IMR-90 (cell line): ENCODE measurements at regions not wholly inside any gene's neighbourhood (a gene's known extent, or its start where the extent isn't known, plus 50 kb on each side); places are given as distances from the start of the nearest gene placed in this dataset.

Experiments
- ATAC-seq: fragments of 200-7000 bp; cut with Tn5 transposase; 2 replicates; pipeline ENCODE4 v1.9.1; 2020; ENCODE audit warnings: low read depth, mild to moderate bottlenecking, moderate library complexity
- BruUV-seq: library from RNA; stranded (reverse); fragments of 400-500 nt; replicated peaks from 2 replicates; lab custom pipeline; 2021; lab: Mats Ljungman, UMichigan
- CTCF ChIA-PET: fragments of 300-600 bp; formaldehyde crosslinking; extraction: SDS; loops from one replicate; lab custom pipeline; 2021; ENCODE audit warnings: antibody characterized with exemption; lab: Yijun Ruan, JAX
- POLR2A ChIA-PET: fragments of 300-600 bp; sonication (Branson Sonifier 250); formaldehyde crosslinking; loops from one replicate; lab custom pipeline; 2022; ENCODE audit warnings: antibody characterized with exemption; ENCODE audit not compliant: unreplicated experiment; lab: Charles Lee
- DNase-seq: peaks from one replicate; pipeline ENCODE4 v3.0.0; 2013
- H2AFZ ChIP-seq: replicated peaks from 2 replicates; pipeline ENCODE3; 2013; ENCODE audit warnings: low read length, mild to moderate bottlenecking; ENCODE audit not compliant: poor library complexity
- H2AK5ac ChIP-seq: 2 replicates; pipeline ENCODE4 v1.6.1; 2013; ENCODE audit warnings: low read depth, low read length, inconsistent platforms
- H2AK9ac ChIP-seq: replicated peaks from 2 replicates; pipeline ENCODE3; 2013; ENCODE audit warnings: mild to moderate bottlenecking, low read depth, low read length, moderate library complexity; ENCODE audit not compliant: poor library complexity
- H2BK120ac ChIP-seq: 2 replicates; pipeline ENCODE4 v1.6.1; 2013; ENCODE audit warnings: low read depth, low read length, inconsistent platforms
- H2BK15ac ChIP-seq: 3 replicates; pipeline ENCODE4 v1.6.1; 2013; ENCODE audit warnings: low read depth, low read length, inconsistent platforms
- H2BK20ac ChIP-seq: 2 replicates; pipeline ENCODE4 v1.6.1; 2013; ENCODE audit warnings: low read depth, mild to moderate bottlenecking, inconsistent platforms, low read length, moderate library complexity
- H2BK5ac ChIP-seq: 2 replicates; pipeline ENCODE4 v1.6.1; 2013; ENCODE audit warnings: mild to moderate bottlenecking, low read depth, low read length, inconsistent platforms; ENCODE audit not compliant: poor library complexity, severe bottlenecking
- H3K14ac ChIP-seq: replicated peaks from 2 replicates; pipeline ENCODE4 v1.6.1; 2013; ENCODE audit warnings: low read depth, low read length, inconsistent platforms
- H3K18ac ChIP-seq: 2 replicates; pipeline ENCODE4 v1.6.1; 2013; ENCODE audit warnings: low read depth, low read length, control low read depth
- H3K23ac ChIP-seq: 2 replicates; pipeline ENCODE4 v1.6.1; 2013; ENCODE audit warnings: low read depth, low read length, inconsistent platforms
- H3K27ac ChIP-seq: 2 replicates; pipeline ENCODE4 v1.5.1; 2013; ENCODE audit warnings: mild to moderate bottlenecking, control low read depth, low read length; ENCODE audit not compliant: insufficient read depth
- H3K27me3 ChIP-seq: 2 replicates; pipeline ENCODE4 v1.6.1; 2013; ENCODE audit warnings: low read length; ENCODE audit not compliant: control insufficient read depth, insufficient read depth
- H3K36me3 ChIP-seq: 2 replicates; pipeline ENCODE4 v1.6.1; 2013; ENCODE audit warnings: low read length, mixed read lengths; ENCODE audit not compliant: control insufficient read depth, insufficient read depth
- H3K4ac ChIP-seq: 2 replicates; pipeline ENCODE4 v1.6.1; 2013; ENCODE audit warnings: low read depth, low read length, inconsistent platforms
- H3K4me1 ChIP-seq: 2 replicates; pipeline ENCODE4 v1.6.1; 2013; ENCODE audit warnings: low read length, mixed read lengths; ENCODE audit not compliant: control insufficient read depth, insufficient read depth
- H3K4me2 ChIP-seq: 2 replicates; pipeline ENCODE4 v1.6.1; 2013; ENCODE audit warnings: low read depth, mild to moderate bottlenecking, control low read depth, low read length, moderate library complexity
- H3K4me3 ChIP-seq: 2 replicates; pipeline ENCODE4 v1.5.1; 2013; ENCODE audit warnings: low read depth, mild to moderate bottlenecking, control low read depth, low read length, moderate library complexity; ENCODE audit not compliant: insufficient read depth
- H3K56ac ChIP-seq: 2 replicates; pipeline ENCODE4 v1.6.1; 2013; ENCODE audit warnings: low read length, inconsistent platforms; ENCODE audit not compliant: insufficient read depth; ENCODE audit errors: extremely low read depth
- H3K79me1 ChIP-seq, 2 experiments: 2 replicates each; pipeline ENCODE4 v1.6.1; 2013; ENCODE audit warnings: low read length in 2 of 2, inconsistent platforms in 1 of 2, low read depth in 1 of 2
- H3K9ac ChIP-seq: 2 replicates; pipeline ENCODE4 v1.6.1; 2013; ENCODE audit warnings: low read depth, low read length, control low read depth
- H3K9me1 ChIP-seq: 2 replicates; pipeline ENCODE4 v1.6.1; 2013; ENCODE audit warnings: low read length, inconsistent platforms; ENCODE audit not compliant: insufficient read depth
- H3K9me3 ChIP-seq: 2 replicates; pipeline ENCODE4 v1.6.1; 2013; ENCODE audit warnings: low read length; ENCODE audit not compliant: control insufficient read depth, insufficient read depth
- H4K20me1 ChIP-seq: 2 replicates; pipeline ENCODE4 v1.6.1; 2013; ENCODE audit warnings: low read length, inconsistent platforms; ENCODE audit not compliant: insufficient read depth
- H4K5ac ChIP-seq: 2 replicates; pipeline ENCODE4 v1.6.1; 2013; ENCODE audit warnings: mild to moderate bottlenecking, low read depth, low read length, control low read depth
- H4K8ac ChIP-seq, 2 experiments: 2 replicates each; pipeline ENCODE4 v1.6.1; 2013; ENCODE audit warnings: low read depth in 2 of 2, low read length in 2 of 2, control low read depth in 1 of 2, inconsistent platforms in 1 of 2
- H4K91ac ChIP-seq: 2 replicates; pipeline ENCODE4 v1.6.1; 2013; ENCODE audit warnings: low read depth, low read length, inconsistent platforms; ENCODE audit not compliant: insufficient read depth
- CHD1 ChIP-seq: IDR thresholded peaks from 2 replicates; pipeline ENCODE4 v1.6.1; 2012; ENCODE audit warnings: low read depth, low read length, improper control_type of control experiment
- ELK1 ChIP-seq: fragments of 150-350 bp; IDR thresholded peaks from 2 replicates; pipeline ENCODE4 v1.6.1; 2016; ENCODE audit warnings: low read depth, mild to moderate bottlenecking, low read length, moderate library complexity, borderline replicate concordance
- FOS ChIP-seq: fragments of 150-350 bp; IDR thresholded peaks from 2 replicates; pipeline ENCODE4 v1.6.1; 2016; ENCODE audit warnings: low read depth, low read length
- MAFK ChIP-seq: IDR thresholded peaks from 2 replicates; pipeline ENCODE4 v1.6.1; 2012; ENCODE audit warnings: low read depth, low read length, improper control_type of control experiment
- MXI1 ChIP-seq: IDR thresholded peaks from 2 replicates; pipeline ENCODE4 v1.6.1; 2012; ENCODE audit warnings: low read depth, mild to moderate bottlenecking, low read length, moderate library complexity, borderline replicate concordance
- POLR2A ChIP-seq: IDR thresholded peaks from 2 replicates; pipeline ENCODE4 v1.6.1; 2012; ENCODE audit warnings: mild to moderate bottlenecking, low read depth, low read length
- RCOR1 ChIP-seq: IDR thresholded peaks from 2 replicates; pipeline ENCODE4 v1.6.1; 2012; ENCODE audit warnings: mild to moderate bottlenecking, low read length, improper control_type of control experiment; ENCODE audit not compliant: insufficient replicate concordance
- SMC3 ChIP-seq: fragments of 150-350 bp; IDR thresholded peaks from 2 replicates; pipeline ENCODE4 v1.6.1; 2016; ENCODE audit warnings: low read depth, mild to moderate bottlenecking, antibody characterized with exemption, low read length, moderate library complexity
- WGBS, 2 experiments: methylation state at CpG; one replicate each; pipeline versions ENCODE4 v1.1.5 to v1.1.7; 2013; ENCODE audit warnings: missing lambda C conversion rate in 2 of 2; ENCODE audit not compliant: insufficient read length in 1 of 2; ENCODE audit errors: extremely low coverage in 2 of 2; 5-methylcytosine and 5-hydroxymethylcytosine counted together
- dilution Hi-C: fragments of 300-500 bp; cut with HindIII; formaldehyde crosslinking; loops from one replicate; pipeline ENCODE4 v1.14.3; 2018; ENCODE audit warnings: low sequenced_read_pairs; ENCODE audit not compliant: unreplicated experiment
- in situ Hi-C: fragments of 300-500 bp; cut with MboI; formaldehyde crosslinking; loops from 3 replicates; pipeline ENCODE4 v1.14.3; 2019; ENCODE audit warnings: low sequenced_read_pairs, inconsistent platforms, mixed read lengths
- intact Hi-C: fragments of 100-400 bp; cut with micrococcal nuclease; formaldehyde crosslinking; loops from 2 replicates; pipeline ENCODE4 v1.10.0; 2022

- TF ChIP-seq CHD1: no peak
- no peak for TF ChIP-seq MXI1
- no peak for TF ChIP-seq SMC3
Observed at GRCh38 chr16:55385359-55385758, 61.4 kb downstream of the IRX6 start (continued).

- dilution Hi-C loops: no loop called here
Observed at GRCh38 chr16:55386534-55387296, 62.7 kb downstream of the IRX6 start.

More at GRCh38 chr16:55386534-55387296, 62.7 kb downstream of the IRX6 start:
- Histone ChIP-seq H3K18ac (no peak overlapping the region), H3K36me3 (no peaks in the 10 kb centered on the region), H3K4me2 (no peak overlapping the region), H2BK20ac (no peak overlapping the region), H3K14ac (no peak overlapping the region), H2BK120ac (no peak overlapping the region), H3K9me3 (no peaks in the 10 kb centered on the region), H3K27me3 (no peaks in the 10 kb centered on the region), H3K4me1 (no peaks in the 10 kb centered on the region), H3K56ac (no peak overlapping the region), H3K4me3 (no peak overlapping the region), H3K27ac (no peak overlapping the region), H3K9me1 (no peaks in the 10 kb centered on the region), H4K91ac (no peak overlapping the region), H3K9ac (no peak overlapping the region), H4K20me1 (no peaks in the 10 kb centered on the region), H3K79me1 (no peaks in the 10 kb centered on the region), H3K4ac (no peak overlapping the region), H4K5ac (no peak overlapping the region), H2BK15ac (no peak overlapping the region), H4K8ac (no peak overlapping the region), H2AFZ (no peak overlapping the region), H2BK5ac (no peak overlapping the region), H2AK5ac (no peak overlapping the region), H3K23ac (no peak overlapping the region), H2AK9ac (no peak overlapping the region)
- ChIA-PET POLR2A (no interaction called here), CTCF (no interaction called here)
- intact Hi-C loops (no loop called here), in situ Hi-C loops (no loop called here)
- TF ChIP-seq MAFK: no peak
- TF ChIP-seq FOS: no peak
- no peak for TF ChIP-seq POLR2A
- TF ChIP-seq ELK1: no peak
- TF ChIP-seq CHD1: no peak
- no peak for TF ChIP-seq RCOR1
- DNase-seq (no peak), ATAC-seq (no peak)
- WGBS, 2 experiments: no CpG with 5 or more reads among the region's 5 CpGs
- no TSS peak for BruUV-seq
